IMR-90 (cell line): ENCODE measurements at regions not wholly inside any gene's neighbourhood (a gene's known extent, or its start where the extent isn't known, plus 50 kb on each side); places are given as distances from the start of the nearest gene placed in this dataset.

Experiments
- ATAC-seq: fragments of 200-7000 bp; cut with Tn5 transposase; 2 replicates; pipeline ENCODE4 v1.9.1; 2020; ENCODE audit warnings: low read depth, mild to moderate bottlenecking, moderate library complexity
- BruUV-seq: library from RNA; stranded (reverse); fragments of 400-500 nt; replicated peaks from 2 replicates; lab custom pipeline; 2021; lab: Mats Ljungman, UMichigan
- CTCF ChIA-PET: fragments of 300-600 bp; formaldehyde crosslinking; extraction: SDS; loops from one replicate; lab custom pipeline; 2021; ENCODE audit warnings: antibody characterized with exemption; lab: Yijun Ruan, JAX
- POLR2A ChIA-PET: fragments of 300-600 bp; sonication (Branson Sonifier 250); formaldehyde crosslinking; loops from one replicate; lab custom pipeline; 2022; ENCODE audit warnings: antibody characterized with exemption; ENCODE audit not compliant: unreplicated experiment; lab: Charles Lee
- DNase-seq: peaks from one replicate; pipeline ENCODE4 v3.0.0; 2013
- H2AFZ ChIP-seq: replicated peaks from 2 replicates; pipeline ENCODE3; 2013; ENCODE audit warnings: low read length, mild to moderate bottlenecking; ENCODE audit not compliant: poor library complexity
- H2AK5ac ChIP-seq: 2 replicates; pipeline ENCODE4 v1.6.1; 2013; ENCODE audit warnings: low read depth, low read length, inconsistent platforms
- H2AK9ac ChIP-seq: replicated peaks from 2 replicates; pipeline ENCODE3; 2013; ENCODE audit warnings: mild to moderate bottlenecking, low read depth, low read length, moderate library complexity; ENCODE audit not compliant: poor library complexity
- H2BK120ac ChIP-seq: 2 replicates; pipeline ENCODE4 v1.6.1; 2013; ENCODE audit warnings: low read depth, low read length, inconsistent platforms
- H2BK15ac ChIP-seq: 3 replicates; pipeline ENCODE4 v1.6.1; 2013; ENCODE audit warnings: low read depth, low read length, inconsistent platforms
- H2BK20ac ChIP-seq: 2 replicates; pipeline ENCODE4 v1.6.1; 2013; ENCODE audit warnings: low read depth, mild to moderate bottlenecking, inconsistent platforms, low read length, moderate library complexity
- H2BK5ac ChIP-seq: 2 replicates; pipeline ENCODE4 v1.6.1; 2013; ENCODE audit warnings: mild to moderate bottlenecking, low read depth, low read length, inconsistent platforms; ENCODE audit not compliant: poor library complexity, severe bottlenecking
- H3K14ac ChIP-seq: replicated peaks from 2 replicates; pipeline ENCODE4 v1.6.1; 2013; ENCODE audit warnings: low read depth, low read length, inconsistent platforms
- H3K18ac ChIP-seq: 2 replicates; pipeline ENCODE4 v1.6.1; 2013; ENCODE audit warnings: low read depth, low read length, control low read depth
- H3K23ac ChIP-seq: 2 replicates; pipeline ENCODE4 v1.6.1; 2013; ENCODE audit warnings: low read depth, low read length, inconsistent platforms
- H3K27ac ChIP-seq: 2 replicates; pipeline ENCODE4 v1.5.1; 2013; ENCODE audit warnings: mild to moderate bottlenecking, control low read depth, low read length; ENCODE audit not compliant: insufficient read depth
- H3K27me3 ChIP-seq: 2 replicates; pipeline ENCODE4 v1.6.1; 2013; ENCODE audit warnings: low read length; ENCODE audit not compliant: control insufficient read depth, insufficient read depth
- H3K36me3 ChIP-seq: 2 replicates; pipeline ENCODE4 v1.6.1; 2013; ENCODE audit warnings: low read length, mixed read lengths; ENCODE audit not compliant: control insufficient read depth, insufficient read depth
- H3K4ac ChIP-seq: 2 replicates; pipeline ENCODE4 v1.6.1; 2013; ENCODE audit warnings: low read depth, low read length, inconsistent platforms
- H3K4me1 ChIP-seq: 2 replicates; pipeline ENCODE4 v1.6.1; 2013; ENCODE audit warnings: low read length, mixed read lengths; ENCODE audit not compliant: control insufficient read depth, insufficient read depth
- H3K4me2 ChIP-seq: 2 replicates; pipeline ENCODE4 v1.6.1; 2013; ENCODE audit warnings: low read depth, mild to moderate bottlenecking, control low read depth, low read length, moderate library complexity
- H3K4me3 ChIP-seq: 2 replicates; pipeline ENCODE4 v1.5.1; 2013; ENCODE audit warnings: low read depth, mild to moderate bottlenecking, control low read depth, low read length, moderate library complexity; ENCODE audit not compliant: insufficient read depth
- H3K56ac ChIP-seq: 2 replicates; pipeline ENCODE4 v1.6.1; 2013; ENCODE audit warnings: low read length, inconsistent platforms; ENCODE audit not compliant: insufficient read depth; ENCODE audit errors: extremely low read depth
- H3K79me1 ChIP-seq, 2 experiments: 2 replicates each; pipeline ENCODE4 v1.6.1; 2013; ENCODE audit warnings: low read length in 2 of 2, inconsistent platforms in 1 of 2, low read depth in 1 of 2
- H3K9ac ChIP-seq: 2 replicates; pipeline ENCODE4 v1.6.1; 2013; ENCODE audit warnings: low read depth, low read length, control low read depth
- H3K9me1 ChIP-seq: 2 replicates; pipeline ENCODE4 v1.6.1; 2013; ENCODE audit warnings: low read length, inconsistent platforms; ENCODE audit not compliant: insufficient read depth
- H3K9me3 ChIP-seq: 2 replicates; pipeline ENCODE4 v1.6.1; 2013; ENCODE audit warnings: low read length; ENCODE audit not compliant: control insufficient read depth, insufficient read depth
- H4K20me1 ChIP-seq: 2 replicates; pipeline ENCODE4 v1.6.1; 2013; ENCODE audit warnings: low read length, inconsistent platforms; ENCODE audit not compliant: insufficient read depth
- H4K5ac ChIP-seq: 2 replicates; pipeline ENCODE4 v1.6.1; 2013; ENCODE audit warnings: mild to moderate bottlenecking, low read depth, low read length, control low read depth
- H4K8ac ChIP-seq, 2 experiments: 2 replicates each; pipeline ENCODE4 v1.6.1; 2013; ENCODE audit warnings: low read depth in 2 of 2, low read length in 2 of 2, control low read depth in 1 of 2, inconsistent platforms in 1 of 2
- H4K91ac ChIP-seq: 2 replicates; pipeline ENCODE4 v1.6.1; 2013; ENCODE audit warnings: low read depth, low read length, inconsistent platforms; ENCODE audit not compliant: insufficient read depth
- BHLHE40 ChIP-seq: fragments of 150-350 bp; IDR thresholded peaks from 2 replicates; pipeline ENCODE4 v1.6.1; 2016; ENCODE audit warnings: mild to moderate bottlenecking, low read depth, low read length
- CEBPB ChIP-seq: IDR thresholded peaks from 2 replicates; pipeline ENCODE4 v1.6.1; 2012; ENCODE audit warnings: low read depth, low read length, improper control_type of control experiment
- CHD1 ChIP-seq: IDR thresholded peaks from 2 replicates; pipeline ENCODE4 v1.6.1; 2012; ENCODE audit warnings: low read depth, low read length, improper control_type of control experiment
- FOS ChIP-seq: fragments of 150-350 bp; IDR thresholded peaks from 2 replicates; pipeline ENCODE4 v1.6.1; 2016; ENCODE audit warnings: low read depth, low read length
- MAFK ChIP-seq: IDR thresholded peaks from 2 replicates; pipeline ENCODE4 v1.6.1; 2012; ENCODE audit warnings: low read depth, low read length, improper control_type of control experiment
- MAZ ChIP-seq: IDR thresholded peaks from 2 replicates; pipeline ENCODE4 v1.6.1; 2012; ENCODE audit warnings: low read depth, mild to moderate bottlenecking, low read length, improper control_type of control experiment, moderate library complexity, borderline replicate concordance
- MXI1 ChIP-seq: IDR thresholded peaks from 2 replicates; pipeline ENCODE4 v1.6.1; 2012; ENCODE audit warnings: low read depth, mild to moderate bottlenecking, low read length, moderate library complexity, borderline replicate concordance
- NFE2L2 ChIP-seq: fragments of 150-350 bp; IDR thresholded peaks from 2 replicates; pipeline ENCODE4 v1.6.1; 2016; ENCODE audit warnings: low read depth, mild to moderate bottlenecking, low read length
- POLR2A ChIP-seq: IDR thresholded peaks from 2 replicates; pipeline ENCODE4 v1.6.1; 2012; ENCODE audit warnings: mild to moderate bottlenecking, low read depth, low read length
- RAD21 ChIP-seq: IDR thresholded peaks from 2 replicates; pipeline ENCODE4 v1.6.1; 2012; ENCODE audit warnings: low read length, improper control_type of control experiment
- RCOR1 ChIP-seq: IDR thresholded peaks from 2 replicates; pipeline ENCODE4 v1.6.1; 2012; ENCODE audit warnings: mild to moderate bottlenecking, low read length, improper control_type of control experiment; ENCODE audit not compliant: insufficient replicate concordance
- RFX5 ChIP-seq: IDR thresholded peaks from 2 replicates; pipeline ENCODE4 v1.8.0; 2012; ENCODE audit warnings: low read depth, mild to moderate bottlenecking, low read length, moderate library complexity
- SMC3 ChIP-seq: fragments of 150-350 bp; IDR thresholded peaks from 2 replicates; pipeline ENCODE4 v1.6.1; 2016; ENCODE audit warnings: low read depth, mild to moderate bottlenecking, antibody characterized with exemption, low read length, moderate library complexity
- WGBS, 2 experiments: methylation state at CpG; one replicate each; pipeline versions ENCODE4 v1.1.5 to v1.1.7; 2013; ENCODE audit warnings: missing lambda C conversion rate in 2 of 2; ENCODE audit not compliant: insufficient read length in 1 of 2; ENCODE audit errors: extremely low coverage in 2 of 2; 5-methylcytosine and 5-hydroxymethylcytosine counted together
- dilution Hi-C: fragments of 300-500 bp; cut with HindIII; formaldehyde crosslinking; loops from one replicate; pipeline ENCODE4 v1.14.3; 2018; ENCODE audit warnings: low sequenced_read_pairs; ENCODE audit not compliant: unreplicated experiment
- in situ Hi-C: fragments of 300-500 bp; cut with MboI; formaldehyde crosslinking; loops from 3 replicates; pipeline ENCODE4 v1.14.3; 2019; ENCODE audit warnings: low sequenced_read_pairs, inconsistent platforms, mixed read lengths
- intact Hi-C: fragments of 100-400 bp; cut with micrococcal nuclease; formaldehyde crosslinking; loops from 2 replicates; pipeline ENCODE4 v1.10.0; 2022
- TF ChIP-seq, protein P1 (sequence below): conservative IDR thresholded peaks from 2 replicates; pipeline ENCODE4 v1.5.1; 2012; ENCODE audit warnings: mild to moderate bottlenecking, low read depth, low read length, improper control_type of control experiment
- TF ChIP-seq, protein P2 (sequence below): fragments of 150-350 bp; IDR thresholded peaks from 2 replicates; pipeline ENCODE4 v1.6.1; 2017; ENCODE audit warnings: mild to moderate bottlenecking, antibody characterized with exemption, low read length, low read depth
- TF ChIP-seq, protein P3 (sequence below): fragments of 150-350 bp; IDR thresholded peaks from 2 replicates; pipeline ENCODE4 v1.6.1; 2016; ENCODE audit warnings: low read depth, mild to moderate bottlenecking, low read length, moderate library complexity, borderline replicate concordance

DNA sequence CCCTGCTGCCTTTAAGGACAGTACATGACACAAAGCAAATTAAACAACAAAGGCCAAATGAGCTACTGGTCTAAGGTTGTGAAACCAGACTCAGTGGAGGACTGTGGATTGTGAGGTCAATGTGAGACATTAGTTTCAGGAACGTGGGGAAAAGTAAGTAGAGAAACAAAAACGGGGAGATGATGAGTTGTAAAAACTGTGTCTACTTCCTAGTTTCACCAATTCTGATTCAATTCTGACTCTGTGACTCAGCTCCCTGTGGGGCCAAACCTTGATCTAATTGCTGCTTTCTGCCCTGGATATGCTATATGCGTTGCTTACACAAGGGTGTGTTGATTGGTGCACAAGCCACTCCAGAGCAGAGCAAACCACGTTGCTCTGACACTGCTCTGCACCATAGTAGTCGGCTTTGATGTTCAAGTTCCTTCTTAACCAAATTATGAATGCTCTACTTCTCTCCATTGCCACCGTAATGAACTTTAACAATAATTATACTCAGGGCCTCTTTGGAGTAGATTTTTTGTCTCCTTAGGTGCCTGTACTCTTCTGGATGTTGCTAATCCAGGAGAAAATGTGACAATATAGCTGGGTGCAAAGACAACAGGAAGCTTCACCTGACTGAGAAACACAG, 1640.1 kb upstream of the CELF4 start:
- intact Hi-C loops = no loop called here
- no CpG with 5 or more reads among the region's 6 CpGs for WGBS, 2 experiments
- POLR2A ChIA-PET = no interaction called here

More for the DNA sequence above, 1640.1 kb upstream of the CELF4 start:
- H2AK9ac ChIP-seq = no peak overlapping the region
- no peak overlapping the region for H4K8ac ChIP-seq
- no peaks in the 10 kb centered on the region for H3K9me3 ChIP-seq
- H4K5ac ChIP-seq = no peak overlapping the region
- no peak for DNase-seq
- no peaks in the 10 kb centered on the region for H3K27me3 ChIP-seq
- H3K27ac ChIP-seq = no peak overlapping the region
- no peak overlapping the region for H3K23ac ChIP-seq
- H3K14ac ChIP-seq = no peak overlapping the region
- ATAC-seq = no peak
- H3K9ac ChIP-seq = no peak overlapping the region
- H2BK15ac ChIP-seq = no peak overlapping the region
- no peak overlapping the region for H3K18ac ChIP-seq
- in situ Hi-C loops = no loop called here
- H2BK5ac ChIP-seq = no peak overlapping the region
- BruUV-seq = no TSS peak
- H3K4me2 ChIP-seq = no peak overlapping the region
- no peak overlapping the region for H4K91ac ChIP-seq
- H2BK20ac ChIP-seq = no peak overlapping the region
- no peaks in the 10 kb centered on the region for H4K20me1 ChIP-seq
- no peaks in the 10 kb centered on the region for H3K36me3 ChIP-seq
- H3K4ac ChIP-seq = no peak overlapping the region
- H3K9me1 ChIP-seq = no peaks in the 10 kb centered on the region
- dilution Hi-C loops = no loop called here
- no peak overlapping the region for H2BK120ac ChIP-seq
- H3K4me1 ChIP-seq = no peaks in the 10 kb centered on the region
- no peak overlapping the region for H2AK5ac ChIP-seq
- H3K4me3 ChIP-seq = no peak overlapping the region
- no peak overlapping the region for H3K56ac ChIP-seq
- no peaks in the 10 kb centered on the region for H3K79me1 ChIP-seq
- no peak for TF ChIP-seq BHLHE40
- TF ChIP-seq NFE2L2 = no peak
- no peak for TF ChIP-seq MXI1
- TF ChIP-seq, protein P1, sequence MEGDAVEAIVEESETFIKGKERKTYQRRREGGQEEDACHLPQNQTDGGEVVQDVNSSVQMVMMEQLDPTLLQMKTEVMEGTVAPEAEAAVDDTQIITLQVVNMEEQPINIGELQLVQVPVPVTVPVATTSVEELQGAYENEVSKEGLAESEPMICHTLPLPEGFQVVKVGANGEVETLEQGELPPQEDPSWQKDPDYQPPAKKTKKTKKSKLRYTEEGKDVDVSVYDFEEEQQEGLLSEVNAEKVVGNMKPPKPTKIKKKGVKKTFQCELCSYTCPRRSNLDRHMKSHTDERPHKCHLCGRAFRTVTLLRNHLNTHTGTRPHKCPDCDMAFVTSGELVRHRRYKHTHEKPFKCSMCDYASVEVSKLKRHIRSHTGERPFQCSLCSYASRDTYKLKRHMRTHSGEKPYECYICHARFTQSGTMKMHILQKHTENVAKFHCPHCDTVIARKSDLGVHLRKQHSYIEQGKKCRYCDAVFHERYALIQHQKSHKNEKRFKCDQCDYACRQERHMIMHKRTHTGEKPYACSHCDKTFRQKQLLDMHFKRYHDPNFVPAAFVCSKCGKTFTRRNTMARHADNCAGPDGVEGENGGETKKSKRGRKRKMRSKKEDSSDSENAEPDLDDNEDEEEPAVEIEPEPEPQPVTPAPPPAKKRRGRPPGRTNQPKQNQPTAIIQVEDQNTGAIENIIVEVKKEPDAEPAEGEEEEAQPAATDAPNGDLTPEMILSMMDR = no peak
- TF ChIP-seq CEBPB = no peak
- TF ChIP-seq POLR2A = no peak
- TF ChIP-seq, protein P2, sequence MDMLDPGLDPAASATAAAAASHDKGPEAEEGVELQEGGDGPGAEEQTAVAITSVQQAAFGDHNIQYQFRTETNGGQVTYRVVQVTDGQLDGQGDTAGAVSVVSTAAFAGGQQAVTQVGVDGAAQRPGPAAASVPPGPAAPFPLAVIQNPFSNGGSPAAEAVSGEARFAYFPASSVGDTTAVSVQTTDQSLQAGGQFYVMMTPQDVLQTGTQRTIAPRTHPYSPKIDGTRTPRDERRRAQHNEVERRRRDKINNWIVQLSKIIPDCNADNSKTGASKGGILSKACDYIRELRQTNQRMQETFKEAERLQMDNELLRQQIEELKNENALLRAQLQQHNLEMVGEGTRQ = no peak
- TF ChIP-seq CHD1 = no peak
- no peak for TF ChIP-seq MAFK
- no peak for TF ChIP-seq RAD21
- TF ChIP-seq, protein P3, sequence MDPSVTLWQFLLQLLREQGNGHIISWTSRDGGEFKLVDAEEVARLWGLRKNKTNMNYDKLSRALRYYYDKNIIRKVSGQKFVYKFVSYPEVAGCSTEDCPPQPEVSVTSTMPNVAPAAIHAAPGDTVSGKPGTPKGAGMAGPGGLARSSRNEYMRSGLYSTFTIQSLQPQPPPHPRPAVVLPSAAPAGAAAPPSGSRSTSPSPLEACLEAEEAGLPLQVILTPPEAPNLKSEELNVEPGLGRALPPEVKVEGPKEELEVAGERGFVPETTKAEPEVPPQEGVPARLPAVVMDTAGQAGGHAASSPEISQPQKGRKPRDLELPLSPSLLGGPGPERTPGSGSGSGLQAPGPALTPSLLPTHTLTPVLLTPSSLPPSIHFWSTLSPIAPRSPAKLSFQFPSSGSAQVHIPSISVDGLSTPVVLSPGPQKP = no peak
- no peak for TF ChIP-seq SMC3
- no peak for TF ChIP-seq RCOR1
- no peak for TF ChIP-seq MAZ
- TF ChIP-seq RFX5 = no peak
- no peak for TF ChIP-seq FOS
- no peak overlapping the region for H2AFZ ChIP-seq
- CTCF ChIA-PET = no interaction called here
